HCT116 (cell line): ENCODE measurements at regions not wholly inside any gene's neighbourhood (a gene's known extent, or its start where the extent isn't known, plus 50 kb on each side); places are given as distances from the start of the nearest gene placed in this dataset.

ENCODE experiments used
- ATAC-seq: fragments of 200-7000 bp; cut with Tn5 transposase; 2 replicates; pipeline ENCODE4 v1.9.1; 2020; ENCODE audit warnings: mild to moderate bottlenecking, moderate library complexity
- BruUV-seq: library from RNA; stranded (reverse); fragments of 400-500 nt; replicated peaks from 2 replicates; lab custom pipeline; 2021; lab: Mats Ljungman, UMichigan
- CTCF ChIA-PET: fragments of 300-600 bp; sonication (Branson Sonifier 250); formaldehyde crosslinking; loops from one replicate; lab custom pipeline; 2021; ENCODE audit warnings: antibody characterized with exemption; lab: Charles Lee
- POLR2A ChIA-PET: fragments of 300-600, 350-600 bp; sonication (Branson Sonifier 250); formaldehyde crosslinking; loops from one replicate; lab custom pipeline; 2021; ENCODE audit warnings: antibody characterized with exemption; lab: Charles Lee
- RAD21 ChIA-PET, 2 experiments: fragments of 300-600 bp; sonication (Branson Sonifier 250); formaldehyde crosslinking; loops; one replicate each; lab custom pipeline; 2023; ENCODE audit warnings: low total read pairs in 2 of 2; ENCODE audit not compliant: uncharacterized antibody in 2 of 2, unreplicated experiment in 2 of 2, low non-redundant PET in 1 of 2; lab: Charles Lee
- DNase-seq: peaks from one replicate; pipeline ENCODE4 v3.0.0-alpha.2; 2010; ENCODE audit warnings: low read depth, low spot score
- H2AFZ ChIP-seq: fragments of 200-600 bp; shearing (Covaris generic), sonication (generic); 2 replicates; pipeline ENCODE4 v1.6.1; 2017; ENCODE audit warnings: low read depth, mixed run types, mixed read lengths, antibody characterized with exemption, low read length; ENCODE audit not compliant: poor library complexity, severe bottlenecking
- H3K27ac ChIP-seq: 2 replicates; pipeline ENCODE4 v1.5.1; 2012; ENCODE audit warnings: low read depth, low read length
- H3K27me3 ChIP-seq: fragments of 200-600 bp; sonication (generic); 2 replicates; pipeline ENCODE4 v1.6.1; 2016; ENCODE audit warnings: mixed run types, low read length, mixed read lengths; ENCODE audit not compliant: insufficient read depth
- H3K36me3 ChIP-seq, 2 experiments: fragments of 200-500 bp in 1 of 2; fragments of 200-600 bp in 1 of 2; sonication (Bioruptor generic) in 1 of 2; sonication (generic) in 1 of 2; 2 replicates each; pipeline versions ENCODE4 v1.5.1 to v1.6.1; 2014 to 2016; ENCODE audit warnings: low read length in 2 of 2, inconsistent platforms in 1 of 2, mixed read lengths in 1 of 2, mixed run types in 1 of 2; ENCODE audit not compliant: insufficient read depth in 2 of 2, control insufficient read depth in 1 of 2
- H3K4me1 ChIP-seq, 2 experiments: fragments of 200-600 bp in 1 of 2; sonication (generic) in 1 of 2; 2 replicates each; pipeline versions ENCODE4 v1.5.1 to v1.6.1; 2012 to 2017; ENCODE audit warnings: low read length in 2 of 2, inconsistent platforms in 1 of 2, mild to moderate bottlenecking in 1 of 2, mixed read lengths in 1 of 2, mixed run types in 1 of 2, moderate library complexity in 1 of 2; ENCODE audit not compliant: insufficient read depth in 2 of 2, control insufficient read depth in 1 of 2
- H3K4me2 ChIP-seq: fragments of 200-600 bp; sonication (generic); 2 replicates; pipeline ENCODE4 v1.6.1; 2017; ENCODE audit warnings: mixed run types, low read length, mixed read lengths
- H3K4me3 ChIP-seq, 2 experiments: fragments of 200-600 bp in 1 of 2; sonication (generic) in 1 of 2; replicated peaks in 1 of 2; 2 replicates each; pipeline ENCODE4 v1.5.1; 2011 to 2016; ENCODE audit warnings: low read length in 2 of 2, control low read depth in 1 of 2, low read depth in 1 of 2, mild to moderate bottlenecking in 1 of 2, mixed read lengths in 1 of 2, mixed run types in 1 of 2
- H3K79me2 ChIP-seq: fragments of 200-600 bp; sonication (generic); 2 replicates; pipeline ENCODE4 v1.6.1; 2017; ENCODE audit warnings: mild to moderate bottlenecking, mixed run types, low read length, moderate library complexity, mixed read lengths; ENCODE audit not compliant: insufficient read depth
- H3K9ac ChIP-seq: fragments of 200-600 bp; sonication (generic); 2 replicates; pipeline ENCODE4 v1.6.1; 2016; ENCODE audit warnings: low read length, mixed read lengths
- H3K9me2 ChIP-seq: fragments of 200-600 bp; sonication (generic), shearing (Covaris generic); 2 replicates; pipeline ENCODE4 v1.6.1; 2017; ENCODE audit warnings: mixed run types, mild to moderate bottlenecking, moderate library complexity; ENCODE audit not compliant: insufficient read depth
- H3K9me3 ChIP-seq, 2 experiments: fragments of 200-500 bp in 1 of 2; fragments of 200-600 bp in 1 of 2; sonication (Bioruptor generic) in 1 of 2; sonication (generic) in 1 of 2; 2 replicates each; pipeline ENCODE4 v1.6.1; 2014 to 2017; ENCODE audit warnings: low read length in 2 of 2, mixed read lengths in 2 of 2, inconsistent platforms in 1 of 2, low read depth in 1 of 2, mild to moderate bottlenecking in 1 of 2, mixed run types in 1 of 2, moderate library complexity in 1 of 2; ENCODE audit not compliant: control insufficient read depth in 1 of 2, insufficient read depth in 1 of 2
- H4K20me1 ChIP-seq: fragments of 200-600 bp; sonication (generic), shearing (Covaris generic); 2 replicates; pipeline ENCODE4 v1.6.1; 2017; ENCODE audit warnings: mixed run types, mild to moderate bottlenecking, moderate library complexity; ENCODE audit not compliant: insufficient read depth
- CBX3 ChIP-seq: IDR thresholded peaks from 2 replicates; pipeline ENCODE4 v1.6.1; 2012; ENCODE audit warnings: low read depth
- CEBPB ChIP-seq: IDR thresholded peaks from 2 replicates; pipeline ENCODE4 v1.6.1; 2012; ENCODE audit warnings: low read depth
- CTCF ChIP-seq, 3 experiments: fragments of 200-600 bp in 1 of 3; sonication (generic) in 1 of 3; IDR thresholded peaks in 2 of 3; conservative IDR thresholded peaks in 1 of 3; 2 replicates each; pipeline ENCODE4 v1.5.1; 2012 to 2017; ENCODE audit warnings: low read depth in 2 of 3, low read length in 2 of 3, antibody characterized with exemption in 1 of 3, borderline replicate concordance in 1 of 3, control low read depth in 1 of 3, mild to moderate bottlenecking in 1 of 3, mixed read lengths in 1 of 3, mixed run types in 1 of 3, moderate library complexity in 1 of 3; ENCODE audit not compliant: insufficient read depth in 1 of 3
- EGR1 ChIP-seq: IDR thresholded peaks from 2 replicates; pipeline ENCODE4 v1.6.1; 2012; ENCODE audit warnings: low read depth
- ELF1 ChIP-seq: IDR thresholded peaks from 2 replicates; pipeline ENCODE4 v1.6.1; 2012; ENCODE audit warnings: low read depth, borderline replicate concordance
- FOSL1 ChIP-seq: IDR thresholded peaks from 2 replicates; pipeline ENCODE4 v1.6.1; 2012; ENCODE audit warnings: low read depth
- JUND ChIP-seq: IDR thresholded peaks from 2 replicates; pipeline ENCODE4 v1.6.1; 2012
- MAX ChIP-seq: IDR thresholded peaks from 2 replicates; pipeline ENCODE4 v1.6.1; 2012
- SIN3A ChIP-seq: IDR thresholded peaks from 2 replicates; pipeline ENCODE4 v1.6.1; 2012; ENCODE audit warnings: low read depth
- SP1 ChIP-seq: IDR thresholded peaks from 2 replicates; pipeline ENCODE4 v1.6.1; 2012; ENCODE audit warnings: low read depth
- SRF ChIP-seq: IDR thresholded peaks from 2 replicates; pipeline ENCODE4 v1.6.1; 2012; ENCODE audit warnings: low read depth
- TCF7L2 ChIP-seq: IDR thresholded peaks from 2 replicates; pipeline ENCODE4 v1.7.0; 2011; ENCODE audit warnings: borderline replicate concordance, inconsistent platforms; ENCODE audit not compliant: insufficient read depth, insufficient read length; ENCODE audit errors: extremely low read depth
- YY1 ChIP-seq: IDR thresholded peaks from 2 replicates; pipeline ENCODE4 v1.6.1; 2011; ENCODE audit warnings: low read length, low read depth, moderate library complexity, mild to moderate bottlenecking; ENCODE audit not compliant: insufficient replicate concordance; ENCODE audit errors: extremely low read depth
- ZBTB33 ChIP-seq: IDR thresholded peaks from 2 replicates; pipeline ENCODE4 v1.6.1; 2011; ENCODE audit warnings: mild to moderate bottlenecking, low read length, moderate library complexity; ENCODE audit not compliant: insufficient replicate concordance; ENCODE audit errors: extremely low read depth
- ZFX ChIP-seq: fragments of 450-650 bp; IDR thresholded peaks from 2 replicates; pipeline ENCODE4 v1.6.1; 2017
- ZNF274 ChIP-seq: fragments of 200-500 bp; sonication (Bioruptor generic); IDR thresholded peaks from 2 replicates; pipeline ENCODE4 v1.6.1; 2014; ENCODE audit warnings: mild to moderate bottlenecking, low read depth, low read length, inconsistent platforms
- intact Hi-C: fragments of 100-400 bp; cut with micrococcal nuclease; formaldehyde crosslinking; loops from 2 replicates; pipeline ENCODE4 v1.10.0; 2022

- no peak overlapping the region for H3K4me2 ChIP-seq
- H3K4me3 ChIP-seq, result no peak overlapping the region
- RAD21 ChIA-PET, result interaction anchor here in 1 of 2 experiments (0.6 kb wide), 1 partner anchor 22 kb away, joined by 5 read pairs; no protein-coding TSS in a partner anchor
- no peak overlapping the region for H3K27ac ChIP-seq
- no peaks in the 10 kb centered on the region for H3K27me3 ChIP-seq
- DNase-seq (no peak), ATAC-seq (no peak)
- H3K36me3 ChIP-seq, result no peaks in the 10 kb centered on the region
- intact Hi-C loops, result no loop called here
- no peaks in the 10 kb centered on the region for H3K9me2 ChIP-seq
- no TSS peak for BruUV-seq
- no peaks in the 10 kb centered on the region for H4K20me1 ChIP-seq
- no peaks in the 10 kb centered on the region for H3K9me3 ChIP-seq
- H3K79me2 ChIP-seq, result no peaks in the 10 kb centered on the region
- H2AFZ ChIP-seq, result no peak overlapping the region
- TF ChIP-seq ZFX (no peak), CEBPB (no peak), SRF (no peak), SP1 (no peak), ELF1 (no peak), SIN3A (no peak), JUND (no peak), MAX (no peak), ZNF274 (no peak), CTCF (IDR thresholded peaks at IDR 0.05 in 2 of 3, conservative IDR thresholded peaks at IDR 0.05 in 1 of 3; ENCODE audit: borderline replicate concordance in 1 of 3, insufficient read depth in 1 of 3, low read depth in 2 of 3, low read length in 2 of 3) (no peak), ZBTB33 (no peak), YY1 (no peak), FOSL1 (no peak), TCF7L2 (no peak), CBX3 (no peak), EGR1 (no peak)
- CTCF ChIA-PET, result no interaction called here
- no peak overlapping the region for H3K9ac ChIP-seq
- no peaks in the 10 kb centered on the region for H3K4me1 ChIP-seq
- POLR2A ChIA-PET, result no interaction called here
Observed at GRCh38 chr10:58976254-58976653, 200.2 kb upstream of the PHYHIPL start.
